SK-N-SH (cell line): ENCODE measurements at regions not wholly inside any gene's neighbourhood (a gene's known extent, or its start where the extent isn't known, plus 50 kb on each side); places are given as distances from the start of the nearest gene placed in this dataset.

Experiments
- CTCF ChIA-PET: fragments of 300-600, 350-600 bp; formaldehyde crosslinking; extraction: SDS; loops from one replicate; lab custom pipeline; 2021; lab: Yijun Ruan, JAX
- POLR2A ChIA-PET: fragments of 350-600 bp; sonication (Branson Sonifier 250); formaldehyde crosslinking; extraction: SDS; loops from one replicate; lab custom pipeline; 2020; ENCODE audit warnings: antibody characterized with exemption, inconsistent platforms; lab: Yijun Ruan, JAX
- DNase-seq: peaks from one replicate; pipeline ENCODE4 v3.0.0; 2012
- H2AFZ ChIP-seq: fragments of 200-600 bp; sonication (generic); 2 replicates; pipeline ENCODE4 v1.8.1; 2016; ENCODE audit warnings: antibody characterized with exemption, mild to moderate bottlenecking, low read depth
- H3F3A ChIP-seq: fragments of 200-600 bp; sonication (generic); replicated peaks from 2 replicates; pipeline ENCODE3; 2016; ENCODE audit warnings: antibody characterized with exemption, mild to moderate bottlenecking; ENCODE audit not compliant: insufficient read depth
- H3K27ac ChIP-seq, 2 experiments: fragments of 200-500 bp in 1 of 2; fragments of 200-600 bp in 1 of 2; sonication (Bioruptor generic) in 1 of 2; sonication (generic), shearing (Covaris generic) in 1 of 2; 2 replicates each; pipeline versions ENCODE4 v1.5.1 to v1.6.1; 2014 to 2016; ENCODE audit warnings: low read depth in 2 of 2, inconsistent platforms in 1 of 2, low read length in 1 of 2, mild to moderate bottlenecking in 1 of 2, mixed read lengths in 1 of 2
- H3K27me3 ChIP-seq: fragments of 200-600 bp; sonication (generic), shearing (Covaris generic); 2 replicates; pipeline ENCODE4 v1.6.1; 2016; ENCODE audit warnings: mixed run types; ENCODE audit not compliant: insufficient read depth
- H3K36me3 ChIP-seq, 2 experiments: fragments of 200-500 bp in 1 of 2; fragments of 200-600 bp in 1 of 2; sonication (Bioruptor generic) in 1 of 2; sonication (generic) in 1 of 2; replicated peaks in 1 of 2; 2 replicates each; pipeline versions ENCODE3 to v1.5.1; 2014 to 2016; ENCODE audit warnings: low read length in 1 of 2, mild to moderate bottlenecking in 1 of 2; ENCODE audit not compliant: insufficient read depth in 2 of 2, control insufficient read depth in 1 of 2
- H3K4me1 ChIP-seq, 2 experiments: fragments of 200-500 bp in 1 of 2; fragments of 200-600 bp in 1 of 2; sonication (Bioruptor generic) in 1 of 2; sonication (generic), shearing (Covaris generic) in 1 of 2; 2 replicates each; pipeline versions ENCODE4 v1.5.1 to v1.6.1; 2014 to 2016; ENCODE audit warnings: low read depth in 1 of 2, low read length in 1 of 2, mixed run types in 1 of 2; ENCODE audit not compliant: insufficient read depth in 2 of 2, control insufficient read depth in 1 of 2
- H3K4me2 ChIP-seq: fragments of 200-600 bp; sonication (generic), shearing (Covaris generic); 2 replicates; pipeline ENCODE4 v1.6.1; 2017; ENCODE audit warnings: mixed run types
- H3K4me3 ChIP-seq, 2 experiments: fragments of 200-500 bp in 1 of 2; fragments of 200-600 bp in 1 of 2; sonication (Bioruptor generic) in 1 of 2; sonication (generic), shearing (Covaris generic) in 1 of 2; 2 replicates each; pipeline versions ENCODE4 v1.5.1 to v1.8.1; 2014 to 2016; ENCODE audit warnings: low read depth in 2 of 2, inconsistent platforms in 1 of 2, low read length in 1 of 2, mild to moderate bottlenecking in 1 of 2, mixed read lengths in 1 of 2, moderate library complexity in 1 of 2
- H3K79me2 ChIP-seq: fragments of 200-600 bp; sonication (generic); 2 replicates; pipeline ENCODE4 v1.8.1; 2017; ENCODE audit warnings: mild to moderate bottlenecking; ENCODE audit not compliant: insufficient read depth
- H3K9ac ChIP-seq: fragments of 200-600 bp; sonication (generic); 2 replicates; pipeline ENCODE4 v1.6.1; 2017; ENCODE audit warnings: mixed run types
- H3K9me2 ChIP-seq: fragments of 200-600 bp; sonication (generic); 2 replicates; pipeline ENCODE4 v1.6.1; 2017; ENCODE audit warnings: mixed run types
- H3K9me3 ChIP-seq: fragments of 200-600 bp; sonication (generic); 2 replicates; pipeline ENCODE4 v1.6.1; 2017; ENCODE audit warnings: mixed run types, mild to moderate bottlenecking, moderate library complexity
- H4K20me1 ChIP-seq: fragments of 200-600 bp; sonication (generic); 2 replicates; pipeline ENCODE4 v1.6.1; 2017; ENCODE audit warnings: mild to moderate bottlenecking, mixed run types; ENCODE audit not compliant: insufficient read depth
- CHD2 ChIP-seq: fragments of 150-350 bp; IDR thresholded peaks from 2 replicates; pipeline ENCODE4 v1.6.1; 2018; ENCODE audit warnings: low read length; ENCODE audit not compliant: partially characterized antibody
- ELF1 ChIP-seq: IDR thresholded peaks from 2 replicates; pipeline ENCODE4 v1.4.0; 2012
- EP300 ChIP-seq, 2 experiments: IDR thresholded peaks; 2 replicates each; pipeline versions ENCODE4 v1.4.0 to v1.6.1; 2012; ENCODE audit warnings: borderline replicate concordance in 1 of 2, low read depth in 1 of 2, low read length in 1 of 2
- EZH2phosphoT487 ChIP-seq: fragments of 200-600 bp; sonication (generic); IDR thresholded peaks from 2 replicates; pipeline ENCODE4 v1.6.1; 2017; ENCODE audit warnings: low read depth, mixed run types, mild to moderate bottlenecking, antibody characterized with exemption, moderate library complexity, borderline replicate concordance
- FOSL2 ChIP-seq: IDR thresholded peaks from 2 replicates; pipeline ENCODE4 v1.4.0; 2012; ENCODE audit warnings: low read depth, mild to moderate bottlenecking, moderate library complexity, borderline replicate concordance
- FOXM1 ChIP-seq: IDR thresholded peaks from 2 replicates; pipeline ENCODE4 v1.4.0; 2012; ENCODE audit warnings: low read depth, mild to moderate bottlenecking
- MEF2A ChIP-seq: IDR thresholded peaks from 2 replicates; pipeline ENCODE4 v1.4.0; 2012; ENCODE audit warnings: low read depth, borderline replicate concordance
- MXI1 ChIP-seq: IDR thresholded peaks from 2 replicates; pipeline ENCODE4 v1.6.1; 2012; ENCODE audit warnings: mild to moderate bottlenecking, low read depth, low read length, improper control_type of control experiment
- NRF1 ChIP-seq: IDR thresholded peaks from 2 replicates; pipeline ENCODE4 v1.6.1; 2012; ENCODE audit warnings: low read depth, mild to moderate bottlenecking, low read length
- POLR2AphosphoS5 ChIP-seq: IDR thresholded peaks from 2 replicates; pipeline ENCODE4 v1.6.1; 2012; ENCODE audit warnings: low read depth, low read length
- RAD21 ChIP-seq: IDR thresholded peaks from 2 replicates; pipeline ENCODE4 v1.6.1; 2012; ENCODE audit warnings: mild to moderate bottlenecking, low read length
- RFX5 ChIP-seq: IDR thresholded peaks from 2 replicates; pipeline ENCODE4 v1.6.1; 2012; ENCODE audit warnings: mild to moderate bottlenecking, improper control_type of control experiment, low read length
- SIN3A ChIP-seq: IDR thresholded peaks from 2 replicates; pipeline ENCODE4 v1.6.1; 2012; ENCODE audit warnings: low read depth, mild to moderate bottlenecking, low read length, moderate library complexity, borderline replicate concordance
- WGBS: methylation state at CpG from one replicate; pipeline ENCODE4 v1.1.6; 2017; ENCODE audit warnings: low lambda C conversion rate; 5-methylcytosine and 5-hydroxymethylcytosine counted together
- TF ChIP-seq, protein P1 (sequence below): fragments of 150-350 bp; IDR thresholded peaks from 2 replicates; pipeline ENCODE4 v1.6.1; 2017; ENCODE audit warnings: antibody characterized with exemption, low read length, low read depth, borderline replicate concordance
- TF ChIP-seq, protein P2 (sequence below): IDR thresholded peaks from 2 replicates; pipeline ENCODE4; 2012
- TF ChIP-seq, protein P3 (sequence below): IDR thresholded peaks from 2 replicates; pipeline ENCODE4 v1.4.0; 2012; ENCODE audit warnings: low read depth
- TF ChIP-seq, protein P4 (sequence below): IDR thresholded peaks from 2 replicates; pipeline ENCODE4 v1.4.0; 2012; ENCODE audit warnings: low read depth, borderline replicate concordance
- TF ChIP-seq, protein P5 (sequence below): fragments of 150-350 bp; IDR thresholded peaks from 2 replicates; pipeline ENCODE4 v1.6.1; 2016; ENCODE audit warnings: mild to moderate bottlenecking, low read depth, low read length

DNA sequence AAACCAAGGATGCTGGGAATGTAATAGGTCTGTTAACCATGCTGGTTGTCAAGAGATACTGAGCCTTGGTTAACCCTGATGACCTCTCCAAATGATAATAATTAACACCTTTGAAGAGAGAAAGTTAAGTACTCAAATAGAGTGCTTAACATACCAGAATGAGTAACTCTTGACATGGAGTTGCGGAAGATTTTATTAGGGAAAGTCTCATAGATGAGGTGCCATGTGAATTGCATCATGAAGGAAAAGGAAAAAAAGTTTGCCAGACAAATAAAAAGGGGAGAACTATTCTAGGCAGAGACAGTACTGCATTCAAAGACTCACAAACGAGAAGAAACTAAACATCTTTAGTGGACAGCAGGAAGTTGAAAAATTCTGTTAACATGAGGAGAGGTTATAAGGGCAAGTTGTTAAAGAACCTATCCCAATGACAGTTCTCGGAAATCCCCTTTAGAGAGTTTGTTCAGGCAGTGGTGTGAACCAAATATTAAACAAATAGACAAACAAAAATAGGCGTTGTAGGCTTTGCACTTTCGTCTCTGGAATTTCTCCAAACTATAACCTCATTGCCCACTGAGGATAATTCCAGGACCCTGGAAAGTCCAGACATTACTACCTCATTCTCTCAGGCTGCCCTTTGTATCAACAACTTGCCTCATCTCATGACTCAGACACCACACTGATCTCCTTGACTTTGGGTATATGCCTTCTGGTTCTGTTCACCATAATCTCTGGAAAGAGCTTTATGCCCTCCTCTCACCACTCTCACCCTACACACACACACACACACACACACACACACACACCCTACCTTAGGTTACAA is 435.0 kb downstream of the GXYLT1 start:
- Histone ChIP-seq H3K9me3 (no peaks in the 10 kb centered on the region), H3K27me3 (no peaks in the 10 kb centered on the region), H3K9me2 (no peaks in the 10 kb centered on the region), H3K36me3 (no peaks in the 10 kb centered on the region), H4K20me1 (no peaks in the 10 kb centered on the region), H2AFZ (no peak overlapping the region), H3K79me2 (no peaks in the 10 kb centered on the region), H3K4me2 (no peak overlapping the region), H3K9ac (no peak overlapping the region), H3K4me3 (no peak overlapping the region), H3K27ac (no peak overlapping the region), H3K4me1 (no peaks in the 10 kb centered on the region), H3F3A (no peaks in the 10 kb centered on the region)
- no peak for TF ChIP-seq EP300 (IDR thresholded peaks at IDR 0.05; ENCODE audit: borderline replicate concordance in 1 of 2, low read depth in 1 of 2, low read length in 1 of 2)
- WGBS: 37% methylated on average over 5 of the region's 5 CpGs
- CTCF ChIA-PET: interaction anchor here (0.6 to 1.5 kb wide), 3 partner anchors 12 to 762 kb away, joined by 3 read pairs; no protein-coding TSS in a partner anchor
- POLR2A ChIA-PET: no interaction called here
- DNase-seq: no peak

DNA sequence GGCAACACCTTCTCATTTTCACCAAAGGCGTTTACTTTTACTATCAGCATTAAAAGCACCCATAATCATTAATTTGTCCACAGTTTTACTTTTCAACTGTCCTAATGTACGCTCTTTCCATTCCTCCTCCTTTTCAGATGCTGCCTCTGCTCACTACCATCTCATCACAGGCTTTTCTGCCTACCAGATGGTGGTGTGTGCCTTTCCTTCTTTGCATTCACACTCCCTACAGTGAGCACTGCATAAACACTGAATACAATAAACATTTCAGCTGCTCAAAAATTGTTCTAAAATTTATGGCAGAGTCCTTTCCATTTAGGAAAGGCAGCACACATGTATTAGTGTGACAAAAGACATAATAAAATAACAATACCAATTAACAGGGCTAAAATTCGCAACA is 435.7 kb downstream of the GXYLT1 start:
- TF ChIP-seq MXI1 (no peak), NRF1 (no peak), RAD21 (no peak), FOXM1 (no peak), EZH2phosphoT487 (no peak), SIN3A (no peak), MEF2A (no peak), FOSL2 (no peak), POLR2AphosphoS5 (no peak), RFX5 (no peak), CHD2 (no peak), ELF1 (no peak), EP300 (IDR thresholded peaks at IDR 0.05; ENCODE audit: borderline replicate concordance in 1 of 2, low read depth in 1 of 2, low read length in 1 of 2) (no peak)
- TF ChIP-seq, protein P1, sequence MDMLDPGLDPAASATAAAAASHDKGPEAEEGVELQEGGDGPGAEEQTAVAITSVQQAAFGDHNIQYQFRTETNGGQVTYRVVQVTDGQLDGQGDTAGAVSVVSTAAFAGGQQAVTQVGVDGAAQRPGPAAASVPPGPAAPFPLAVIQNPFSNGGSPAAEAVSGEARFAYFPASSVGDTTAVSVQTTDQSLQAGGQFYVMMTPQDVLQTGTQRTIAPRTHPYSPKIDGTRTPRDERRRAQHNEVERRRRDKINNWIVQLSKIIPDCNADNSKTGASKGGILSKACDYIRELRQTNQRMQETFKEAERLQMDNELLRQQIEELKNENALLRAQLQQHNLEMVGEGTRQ: no peak
- TF ChIP-seq, protein P2, sequence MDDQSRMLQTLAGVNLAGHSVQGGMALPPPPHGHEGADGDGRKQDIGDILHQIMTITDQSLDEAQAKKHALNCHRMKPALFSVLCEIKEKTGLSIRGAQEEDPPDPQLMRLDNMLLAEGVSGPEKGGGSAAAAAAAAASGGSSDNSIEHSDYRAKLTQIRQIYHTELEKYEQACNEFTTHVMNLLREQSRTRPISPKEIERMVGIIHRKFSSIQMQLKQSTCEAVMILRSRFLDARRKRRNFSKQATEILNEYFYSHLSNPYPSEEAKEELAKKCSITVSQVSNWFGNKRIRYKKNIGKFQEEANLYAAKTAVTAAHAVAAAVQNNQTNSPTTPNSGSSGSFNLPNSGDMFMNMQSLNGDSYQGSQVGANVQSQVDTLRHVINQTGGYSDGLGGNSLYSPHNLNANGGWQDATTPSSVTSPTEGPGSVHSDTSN: no peak
- TF ChIP-seq, protein P3, sequence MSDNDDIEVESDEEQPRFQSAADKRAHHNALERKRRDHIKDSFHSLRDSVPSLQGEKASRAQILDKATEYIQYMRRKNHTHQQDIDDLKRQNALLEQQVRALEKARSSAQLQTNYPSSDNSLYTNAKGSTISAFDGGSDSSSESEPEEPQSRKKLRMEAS: no peak
- TF ChIP-seq, protein P4, sequence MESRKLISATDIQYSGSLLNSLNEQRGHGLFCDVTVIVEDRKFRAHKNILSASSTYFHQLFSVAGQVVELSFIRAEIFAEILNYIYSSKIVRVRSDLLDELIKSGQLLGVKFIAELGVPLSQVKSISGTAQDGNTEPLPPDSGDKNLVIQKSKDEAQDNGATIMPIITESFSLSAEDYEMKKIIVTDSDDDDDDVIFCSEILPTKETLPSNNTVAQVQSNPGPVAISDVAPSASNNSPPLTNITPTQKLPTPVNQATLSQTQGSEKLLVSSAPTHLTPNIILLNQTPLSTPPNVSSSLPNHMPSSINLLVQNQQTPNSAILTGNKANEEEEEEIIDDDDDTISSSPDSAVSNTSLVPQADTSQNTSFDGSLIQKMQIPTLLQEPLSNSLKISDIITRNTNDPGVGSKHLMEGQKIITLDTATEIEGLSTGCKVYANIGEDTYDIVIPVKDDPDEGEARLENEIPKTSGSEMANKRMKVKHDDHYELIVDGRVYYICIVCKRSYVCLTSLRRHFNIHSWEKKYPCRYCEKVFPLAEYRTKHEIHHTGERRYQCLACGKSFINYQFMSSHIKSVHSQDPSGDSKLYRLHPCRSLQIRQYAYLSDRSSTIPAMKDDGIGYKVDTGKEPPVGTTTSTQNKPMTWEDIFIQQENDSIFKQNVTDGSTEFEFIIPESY: no peak
- TF ChIP-seq, protein P5, sequence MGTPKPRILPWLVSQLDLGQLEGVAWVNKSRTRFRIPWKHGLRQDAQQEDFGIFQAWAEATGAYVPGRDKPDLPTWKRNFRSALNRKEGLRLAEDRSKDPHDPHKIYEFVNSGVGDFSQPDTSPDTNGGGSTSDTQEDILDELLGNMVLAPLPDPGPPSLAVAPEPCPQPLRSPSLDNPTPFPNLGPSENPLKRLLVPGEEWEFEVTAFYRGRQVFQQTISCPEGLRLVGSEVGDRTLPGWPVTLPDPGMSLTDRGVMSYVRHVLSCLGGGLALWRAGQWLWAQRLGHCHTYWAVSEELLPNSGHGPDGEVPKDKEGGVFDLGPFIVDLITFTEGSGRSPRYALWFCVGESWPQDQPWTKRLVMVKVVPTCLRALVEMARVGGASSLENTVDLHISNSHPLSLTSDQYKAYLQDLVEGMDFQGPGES: no peak
- Histone ChIP-seq H3K4me2 (no peak overlapping the region), H3K9ac (no peak overlapping the region), H3K4me1 (no peaks in the 10 kb centered on the region), H3K9me2 (no peaks in the 10 kb centered on the region), H3F3A (no peaks in the 10 kb centered on the region), H3K4me3 (no peak overlapping the region), H4K20me1 (no peaks in the 10 kb centered on the region), H3K79me2 (no peaks in the 10 kb centered on the region), H3K9me3 (no peaks in the 10 kb centered on the region), H3K36me3 (no peaks in the 10 kb centered on the region), H3K27me3 (no peaks in the 10 kb centered on the region), H2AFZ (no peak overlapping the region), H3K27ac (no peak overlapping the region)
- DNase-seq: no peak
- ChIA-PET POLR2A (no interaction called here), CTCF (no interaction called here)
- WGBS: 34% methylated on average over 3 of the region's 3 CpGs
